H9 (cell line): ENCODE measurements at regions not wholly inside any gene's neighbourhood (a gene's known extent, or its start where the extent isn't known, plus 50 kb on each side); places are given as distances from the start of the nearest gene placed in this dataset.

ENCODE experiments used
- DNase-seq: peaks from one replicate; pipeline ENCODE4 v3.0.0-alpha.2; 2017
- H2AFZ ChIP-seq: one replicate; pipeline ENCODE4 v1.6.1; 2013; ENCODE audit warnings: mild to moderate bottlenecking, low read length, control low read depth, moderate library complexity
- H2AK5ac ChIP-seq: 2 replicates; pipeline ENCODE4 v1.6.1; 2013; ENCODE audit warnings: low read length, control low read depth, mixed read lengths; ENCODE audit not compliant: insufficient read length
- H2BK120ac ChIP-seq: one replicate; pipeline ENCODE4 v1.6.1; 2013; ENCODE audit warnings: low read depth, mild to moderate bottlenecking, low read length, control low read depth, inconsistent platforms; ENCODE audit not compliant: poor library complexity, severe bottlenecking
- H2BK12ac ChIP-seq: 2 replicates; pipeline ENCODE4 v1.6.1; 2013; ENCODE audit warnings: low read length, control low read depth, mixed read lengths, low read depth; ENCODE audit not compliant: insufficient read length
- H2BK15ac ChIP-seq: 2 replicates; pipeline ENCODE4 v1.6.1; 2013; ENCODE audit warnings: low read depth, low read length, control low read depth
- H2BK20ac ChIP-seq: one replicate; pipeline ENCODE4 v1.6.1; 2013; ENCODE audit warnings: low read depth, mild to moderate bottlenecking, low read length, control low read depth, inconsistent platforms; ENCODE audit not compliant: poor library complexity, severe bottlenecking
- H2BK5ac ChIP-seq: 2 replicates; pipeline ENCODE4 v1.6.1; 2013; ENCODE audit warnings: low read length, control low read depth, mixed read lengths; ENCODE audit not compliant: insufficient read length
- H3K14ac ChIP-seq: 2 replicates; pipeline ENCODE4 v1.6.1; 2013; ENCODE audit warnings: low read length, control low read depth; ENCODE audit not compliant: insufficient read depth
- H3K18ac ChIP-seq: 2 replicates; pipeline ENCODE4 v1.6.1; 2013; ENCODE audit warnings: low read depth, mild to moderate bottlenecking, mixed read lengths, low read length, control low read depth; ENCODE audit not compliant: insufficient read length
- H3K23ac ChIP-seq: 2 replicates; pipeline ENCODE4 v1.6.1; 2013; ENCODE audit warnings: low read length, control low read depth, mixed read lengths, low read depth; ENCODE audit not compliant: insufficient read length
- H3K23me2 ChIP-seq: 2 replicates; pipeline ENCODE4 v1.6.1; 2013; ENCODE audit warnings: low read depth, mild to moderate bottlenecking, mixed read lengths, low read length, control low read depth; ENCODE audit not compliant: insufficient read length, poor library complexity, severe bottlenecking
- H3K27ac ChIP-seq: 2 replicates; pipeline ENCODE4 v1.5.1; 2013; ENCODE audit warnings: low read length, control low read depth, mixed read lengths, low read depth; ENCODE audit not compliant: insufficient read length
- H3K27me3 ChIP-seq: 2 replicates; pipeline ENCODE4 v1.6.1; 2013; ENCODE audit warnings: low read length, control low read depth, inconsistent platforms; ENCODE audit not compliant: insufficient read depth
- H3K4ac ChIP-seq: 2 replicates; pipeline ENCODE4 v1.6.1; 2013; ENCODE audit warnings: low read depth, mild to moderate bottlenecking, control low read depth, inconsistent platforms, low read length, moderate library complexity
- H3K4me1 ChIP-seq: 2 replicates; pipeline ENCODE4 v1.6.1; 2013; ENCODE audit warnings: low read length, control low read depth, inconsistent platforms; ENCODE audit not compliant: insufficient read depth
- H3K4me2 ChIP-seq: 2 replicates; pipeline ENCODE4 v1.6.1; 2013; ENCODE audit warnings: low read length, control low read depth, mixed read lengths; ENCODE audit not compliant: insufficient read length, insufficient read depth
- H3K56ac ChIP-seq: 2 replicates; pipeline ENCODE4 v1.6.1; 2013; ENCODE audit warnings: low read depth, mild to moderate bottlenecking, mixed read lengths, low read length, control low read depth; ENCODE audit not compliant: insufficient read length
- H3K79me1 ChIP-seq: 2 replicates; pipeline ENCODE4 v1.6.1; 2013; ENCODE audit warnings: low read depth, mild to moderate bottlenecking, moderate library complexity, low read length, control low read depth, inconsistent platforms; ENCODE audit not compliant: insufficient read depth, poor library complexity, severe bottlenecking
- H3K79me2 ChIP-seq: 2 replicates; pipeline ENCODE4 v1.6.1; 2013; ENCODE audit warnings: low read length, control low read depth, inconsistent platforms; ENCODE audit not compliant: insufficient read depth
- H3K9ac ChIP-seq: 2 replicates; pipeline ENCODE4 v1.6.1; 2013; ENCODE audit warnings: low read length, control low read depth, mixed read lengths; ENCODE audit not compliant: insufficient read length; ENCODE audit errors: extremely low read depth
- H3K9me3 ChIP-seq: one replicate; pipeline ENCODE4 v1.6.1; 2013; ENCODE audit warnings: low read depth, low read length, inconsistent platforms; ENCODE audit not compliant: control insufficient read depth
- H3T11ph ChIP-seq: one replicate; pipeline ENCODE4 v1.6.1; 2013; ENCODE audit warnings: mild to moderate bottlenecking, low read length, control low read depth, inconsistent platforms
- H4K20me1 ChIP-seq: one replicate; pipeline ENCODE4 v1.6.1; 2013; ENCODE audit not compliant: control insufficient read depth, insufficient read length, insufficient read depth
- H4K5ac ChIP-seq: 2 replicates; pipeline ENCODE4 v1.6.1; 2013; ENCODE audit warnings: low read depth, mild to moderate bottlenecking, mixed read lengths, low read length, control low read depth; ENCODE audit not compliant: insufficient read length
- H4K8ac ChIP-seq: replicated peaks from 2 replicates; pipeline ENCODE4 v1.6.1; 2013; ENCODE audit warnings: low read length, control low read depth, mixed read lengths, low read depth; ENCODE audit not compliant: insufficient read length
- H4K91ac ChIP-seq: 2 replicates; pipeline ENCODE4 v1.6.1; 2013; ENCODE audit warnings: low read depth, mild to moderate bottlenecking, moderate library complexity, mixed read lengths, low read length, control low read depth; ENCODE audit not compliant: insufficient read length
- H3K27ac Mint-ChIP-seq, 3 experiments: 2 replicates in 2 of 3; 3 replicates in 1 of 3; pipeline ENCODE4 v1.8.0; 2020 to 2021; ENCODE audit warnings: mixed read lengths in 3 of 3, mild to moderate bottlenecking in 1 of 3, moderate library complexity in 1 of 3
- H3K27me3 Mint-ChIP-seq: 2 replicates; pipeline ENCODE4 v1.8.0; 2021; ENCODE audit warnings: low read depth, mild to moderate bottlenecking, moderate library complexity, mixed read lengths
- H3K36me3 Mint-ChIP-seq, 3 experiments: 2 replicates in 2 of 3; 3 replicates in 1 of 3; pipeline ENCODE4 v1.8.0; 2020 to 2021; ENCODE audit warnings: low read depth in 3 of 3, mixed read lengths in 3 of 3; ENCODE audit not compliant: insufficient read depth in 1 of 3
- H3K4me1 Mint-ChIP-seq, 2 experiments: 2 replicates each; pipeline ENCODE4 v1.8.0; 2020; ENCODE audit warnings: mixed read lengths in 2 of 2
- H3K4me3 Mint-ChIP-seq, 2 experiments: 2 replicates in 1 of 2; 3 replicates in 1 of 2; pipeline ENCODE4 v1.8.0; 2020 to 2021; ENCODE audit warnings: mild to moderate bottlenecking in 2 of 2, mixed read lengths in 2 of 2, moderate library complexity in 1 of 2
- H3K9me3 Mint-ChIP-seq, 2 experiments: 2 replicates in 1 of 2; 3 replicates in 1 of 2; pipeline ENCODE4 v1.8.0; 2020; ENCODE audit warnings: mild to moderate bottlenecking in 2 of 2, mixed read lengths in 2 of 2, moderate library complexity in 1 of 2
- CTCF ChIP-seq: fragments of 200-600 bp; sonication (generic); conservative IDR thresholded peaks from 3 replicates; pipeline ENCODE4 v1.8.0; 2021; ENCODE audit warnings: antibody characterized with exemption, mild to moderate bottlenecking
- WGBS: extraction: QIAGEN DNeasy Blood & Tissue Kit; methylation state at CpG from one replicate; pipeline ENCODE4 v1.1.7; 2013; ENCODE audit warnings: missing lambda C conversion rate, low lambda C conversion rate, mixed read lengths; ENCODE audit not compliant: insufficient read length; ENCODE audit errors: extremely low coverage; 5-methylcytosine and 5-hydroxymethylcytosine counted together

- Histone ChIP-seq H3K27me3 (no peaks in the 10 kb centered on the region), H2BK20ac (no peak overlapping the region), H2AFZ (no peak overlapping the region), H3K4me2 (no peak overlapping the region), H3T11ph (no peak overlapping the region), H3K56ac (no peak overlapping the region), H3K4me1 (no peaks in the 10 kb centered on the region), H3K18ac (no peak overlapping the region), H3K14ac (no peak overlapping the region), H3K23ac (no peak overlapping the region), H2AK5ac (no peak overlapping the region), H4K5ac (no peak overlapping the region), H3K23me2 (no peaks in the 10 kb centered on the region), H3K79me2 (no peaks in the 10 kb centered on the region), H3K79me1 (no peaks in the 10 kb centered on the region), H3K27ac (no peak overlapping the region), H4K8ac (no peak overlapping the region), H2BK12ac (no peak overlapping the region), H2BK15ac (no peak overlapping the region), H3K4ac (no peak overlapping the region), H2BK120ac (no peak overlapping the region), H2BK5ac (no peak overlapping the region), H3K9ac (no peak overlapping the region), H4K91ac (no peak overlapping the region), H3K9me3 (no peaks in the 10 kb centered on the region), H4K20me1 (no peaks in the 10 kb centered on the region)
- no CpG with 5 or more reads among the region's 4 CpGs for WGBS
- no peaks in the 10 kb centered on the region for H3K9me3 Mint-ChIP-seq
- H3K27me3 Mint-ChIP-seq: no peaks in the 10 kb centered on the region
- no peak for TF ChIP-seq CTCF
- H3K4me3 Mint-ChIP-seq: no peak overlapping the region
- H3K27ac Mint-ChIP-seq: no peak overlapping the region
- peaks cover 0 to 5% of the 10 kb centered on the region in 2 experiments; a peak in 1 of 4 replicates for H3K4me1 Mint-ChIP-seq
- H3K36me3 Mint-ChIP-seq: no peaks in the 10 kb centered on the region
- no peak for DNase-seq
Observed at GRCh38 chr18:33849731-33850130, 271.7 kb downstream of the ASXL3 start.
